Ishikawa (cell line): ENCODE measurements at regions not wholly inside any gene's neighbourhood (a gene's known extent, or its start where the extent isn't known, plus 50 kb on each side); places are given as distances from the start of the nearest gene placed in this dataset.

Experiments used
- CEBPB ChIP-seq: IDR thresholded peaks from 2 replicates; pipeline ENCODE4 v1.6.1; 2012
- CREB1 ChIP-seq: IDR thresholded peaks from 2 replicates; pipeline ENCODE4 v1.6.1; 2012; ENCODE audit warnings: low read depth
- EGR1 ChIP-seq: IDR thresholded peaks from 2 replicates; pipeline ENCODE4 v1.6.1; 2012
- EP300 ChIP-seq: IDR thresholded peaks from 2 replicates; pipeline ENCODE4 v1.6.1; 2012; ENCODE audit warnings: borderline replicate concordance
- FOXM1 ChIP-seq: IDR thresholded peaks from 2 replicates; pipeline ENCODE4 v1.6.1; 2012; ENCODE audit warnings: low read depth, borderline replicate concordance
- NFIC ChIP-seq: IDR thresholded peaks from 2 replicates; pipeline ENCODE4 v1.6.1; 2012
- RAD21 ChIP-seq: IDR thresholded peaks from 2 replicates; pipeline ENCODE4 v1.6.1; 2012; ENCODE audit warnings: low read depth
- TAF1 ChIP-seq: IDR thresholded peaks from 2 replicates; pipeline ENCODE4 v1.6.1; 2012; ENCODE audit warnings: low read depth, mild to moderate bottlenecking
- TCF12 ChIP-seq: IDR thresholded peaks from 2 replicates; pipeline ENCODE4 v1.6.1; 2012; ENCODE audit warnings: low read depth
- TEAD4 ChIP-seq: IDR thresholded peaks from 2 replicates; pipeline ENCODE4 v1.6.1; 2012
- USF1 ChIP-seq: IDR thresholded peaks from 2 replicates; pipeline ENCODE4 v1.6.1; 2012
- YY1 ChIP-seq: IDR thresholded peaks from 2 replicates; pipeline ENCODE4 v1.6.1; 2012; ENCODE audit warnings: low read depth
- ZBTB7A ChIP-seq: IDR thresholded peaks from 2 replicates; pipeline ENCODE4 v1.6.1; 2012; ENCODE audit warnings: low read depth
- TF ChIP-seq, protein P1 (sequence below): IDR thresholded peaks from 2 replicates; pipeline ENCODE4 v1.6.1; 2012
- TF ChIP-seq, protein P2 (sequence below): IDR thresholded peaks from 2 replicates; pipeline ENCODE4 v1.6.1; 2012; ENCODE audit warnings: low read depth, mild to moderate bottlenecking

DNA sequence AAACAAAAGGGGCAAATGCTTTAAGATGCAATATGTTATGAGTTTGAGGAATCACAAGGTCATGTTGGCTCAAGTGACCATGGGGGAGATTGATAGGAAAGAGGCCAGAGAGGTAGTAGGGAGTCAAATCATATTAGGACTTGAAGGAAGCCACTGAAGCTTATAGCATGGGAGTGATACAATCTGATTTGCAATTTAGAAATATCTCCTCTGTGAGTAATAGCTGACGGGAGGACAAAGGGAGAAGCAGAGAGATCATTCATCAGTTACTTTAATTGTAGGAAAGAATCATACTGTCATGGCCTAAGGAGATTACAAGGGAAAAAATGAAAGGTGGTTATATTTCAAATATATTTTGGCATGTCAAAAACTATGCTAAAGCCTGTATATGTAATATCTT is 793.6 kb upstream of the RAG2 start:
- TF ChIP-seq TAF1: no peak
- no peak for TF ChIP-seq TEAD4
- no peak for TF ChIP-seq RAD21
- no peak for TF ChIP-seq EP300
- no peak for TF ChIP-seq CEBPB
- no peak for TF ChIP-seq FOXM1
- no peak for TF ChIP-seq ZBTB7A
- no peak for TF ChIP-seq TCF12
- TF ChIP-seq, protein P1, sequence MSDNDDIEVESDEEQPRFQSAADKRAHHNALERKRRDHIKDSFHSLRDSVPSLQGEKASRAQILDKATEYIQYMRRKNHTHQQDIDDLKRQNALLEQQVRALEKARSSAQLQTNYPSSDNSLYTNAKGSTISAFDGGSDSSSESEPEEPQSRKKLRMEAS: no peak
- TF ChIP-seq NFIC: no peak
- no peak for TF ChIP-seq USF1
- no peak for TF ChIP-seq CREB1
- TF ChIP-seq YY1: no peak
- TF ChIP-seq, protein P2, sequence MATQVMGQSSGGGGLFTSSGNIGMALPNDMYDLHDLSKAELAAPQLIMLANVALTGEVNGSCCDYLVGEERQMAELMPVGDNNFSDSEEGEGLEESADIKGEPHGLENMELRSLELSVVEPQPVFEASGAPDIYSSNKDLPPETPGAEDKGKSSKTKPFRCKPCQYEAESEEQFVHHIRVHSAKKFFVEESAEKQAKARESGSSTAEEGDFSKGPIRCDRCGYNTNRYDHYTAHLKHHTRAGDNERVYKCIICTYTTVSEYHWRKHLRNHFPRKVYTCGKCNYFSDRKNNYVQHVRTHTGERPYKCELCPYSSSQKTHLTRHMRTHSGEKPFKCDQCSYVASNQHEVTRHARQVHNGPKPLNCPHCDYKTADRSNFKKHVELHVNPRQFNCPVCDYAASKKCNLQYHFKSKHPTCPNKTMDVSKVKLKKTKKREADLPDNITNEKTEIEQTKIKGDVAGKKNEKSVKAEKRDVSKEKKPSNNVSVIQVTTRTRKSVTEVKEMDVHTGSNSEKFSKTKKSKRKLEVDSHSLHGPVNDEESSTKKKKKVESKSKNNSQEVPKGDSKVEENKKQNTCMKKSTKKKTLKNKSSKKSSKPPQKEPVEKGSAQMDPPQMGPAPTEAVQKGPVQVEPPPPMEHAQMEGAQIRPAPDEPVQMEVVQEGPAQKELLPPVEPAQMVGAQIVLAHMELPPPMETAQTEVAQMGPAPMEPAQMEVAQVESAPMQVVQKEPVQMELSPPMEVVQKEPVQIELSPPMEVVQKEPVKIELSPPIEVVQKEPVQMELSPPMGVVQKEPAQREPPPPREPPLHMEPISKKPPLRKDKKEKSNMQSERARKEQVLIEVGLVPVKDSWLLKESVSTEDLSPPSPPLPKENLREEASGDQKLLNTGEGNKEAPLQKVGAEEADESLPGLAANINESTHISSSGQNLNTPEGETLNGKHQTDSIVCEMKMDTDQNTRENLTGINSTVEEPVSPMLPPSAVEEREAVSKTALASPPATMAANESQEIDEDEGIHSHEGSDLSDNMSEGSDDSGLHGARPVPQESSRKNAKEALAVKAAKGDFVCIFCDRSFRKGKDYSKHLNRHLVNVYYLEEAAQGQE: no peak
- no peak for TF ChIP-seq EGR1

DNA sequence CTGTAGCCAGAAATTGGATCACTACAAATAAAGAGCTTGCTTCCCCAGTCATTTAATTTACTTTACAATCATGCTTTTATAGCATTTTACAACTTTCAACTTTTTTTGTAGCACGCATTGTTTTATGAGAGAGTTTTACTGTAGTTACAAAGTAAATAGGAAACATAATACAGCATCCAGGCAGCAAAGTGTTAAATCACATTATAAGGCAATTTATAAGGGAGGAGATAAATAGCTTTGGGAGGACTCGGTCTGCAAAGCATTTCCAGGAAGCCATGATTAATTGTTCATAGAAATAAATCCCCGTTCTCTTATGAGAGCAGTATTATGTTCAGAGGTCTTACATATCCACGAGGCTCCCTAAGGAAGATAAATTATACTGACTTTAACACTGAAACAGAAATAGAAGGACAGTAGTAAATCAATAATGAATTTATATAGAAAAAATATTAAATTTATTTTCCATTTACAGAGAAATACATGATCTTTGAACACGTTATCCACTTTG is 792.6 kb upstream of the RAG2 start:
- TF ChIP-seq YY1 (no peak), TCF12 (no peak), CEBPB (no peak), USF1 (no peak), CREB1 (no peak), TAF1 (no peak), RAD21 (no peak), ZBTB7A (no peak), NFIC (no peak), EP300 (no peak), FOXM1 (no peak), EGR1 (no peak)
- TF ChIP-seq, protein P1: no peak

GRCh38 chr11:37378958-37379357 is 780.9 kb upstream of the RAG2 start:
- TF ChIP-seq CREB1: no peak
- TF ChIP-seq, protein P1: no peak
- no peak for TF ChIP-seq TEAD4
- no peak for TF ChIP-seq EP300
- TF ChIP-seq ZBTB7A: no peak
- no peak for TF ChIP-seq USF1
- TF ChIP-seq, protein P2: no peak
- TF ChIP-seq CEBPB: no peak
- no peak for TF ChIP-seq TCF12
- TF ChIP-seq RAD21: no peak
- TF ChIP-seq TAF1: no peak
- no peak for TF ChIP-seq EGR1
- TF ChIP-seq FOXM1: no peak
- TF ChIP-seq YY1: no peak
- no peak for TF ChIP-seq NFIC

DNA sequence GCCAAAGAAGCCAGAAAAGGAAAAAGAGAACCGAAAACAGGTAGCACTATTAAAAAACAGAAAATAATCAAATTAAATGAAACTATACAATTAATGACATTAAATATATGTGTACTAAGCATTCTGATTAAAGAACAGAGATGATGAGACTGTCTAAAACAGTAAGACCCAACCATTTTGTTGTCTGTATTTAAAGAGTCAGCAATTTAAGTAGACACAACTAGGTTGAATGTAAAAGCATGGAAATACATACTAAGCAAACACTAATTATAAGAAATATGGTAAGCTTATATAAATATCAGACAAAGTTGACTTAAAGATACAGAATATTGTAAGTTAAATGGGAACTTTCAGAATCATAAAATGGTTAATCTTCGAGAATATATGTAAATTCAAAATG is 774.6 kb upstream of the RAG2 start:
- TF ChIP-seq ZBTB7A (no peak), TAF1 (no peak), FOXM1 (no peak), EP300 (no peak), RAD21 (no peak), NFIC (no peak), TEAD4 (no peak), CREB1 (no peak), TCF12 (no peak), YY1 (no peak), USF1 (no peak), CEBPB (no peak), EGR1 (no peak)
- TF ChIP-seq, protein P2: no peak
- TF ChIP-seq, protein P1: no peak
